Smooth muscle cell (in vitro differentiated cells): ENCODE measurements at regions not wholly inside any gene's neighbourhood (a gene's known extent, or its start where the extent isn't known, plus 50 kb on each side); places are given as distances from the start of the nearest gene placed in this dataset.
A peak's percentile ranks its signal among the peaks of the same experiment; 100 is the strongest.

Source experiments
- DNase-seq: peaks from one replicate; lab custom pipeline; 2025; ENCODE audit not compliant: unreplicated experiment; lab: John Stamatoyannopoulos, UW
- H2AFZ ChIP-seq: fragments of 200-600 bp; sonication (generic); 2 replicates; pipeline ENCODE4 v1.6.0; 2016; ENCODE audit warnings: antibody characterized with exemption, low read depth, mild to moderate bottlenecking
- H3F3A ChIP-seq: fragments of 200-600 bp; sonication (generic); 2 replicates; pipeline ENCODE4 v1.6.0; 2017; ENCODE audit warnings: antibody characterized with exemption, low read depth
- H3K27ac ChIP-seq: fragments of 200-600 bp; sonication (generic); 2 replicates; pipeline ENCODE4 v1.5.1; 2016; ENCODE audit warnings: low read depth, mild to moderate bottlenecking
- H3K27me3 ChIP-seq: fragments of 200-600 bp; sonication (generic); 2 replicates; pipeline ENCODE4 v1.6.1; 2016; ENCODE audit warnings: low read depth, mild to moderate bottlenecking
- H3K36me3 ChIP-seq: fragments of 200-600 bp; sonication (generic); 2 replicates; pipeline ENCODE4 v1.5.1; 2016; ENCODE audit warnings: low read depth
- H3K4me1 ChIP-seq: fragments of 200-600 bp; sonication (generic); 2 replicates; pipeline ENCODE4 v1.5.1; 2016; ENCODE audit warnings: low read depth
- H3K4me2 ChIP-seq: fragments of 200-600 bp; sonication (generic); 2 replicates; pipeline ENCODE4 v1.6.0; 2016; ENCODE audit warnings: mild to moderate bottlenecking
- H3K4me3 ChIP-seq: fragments of 200-600 bp; sonication (generic); 2 replicates; pipeline ENCODE4 v1.5.1; 2016; ENCODE audit warnings: mild to moderate bottlenecking
- H3K79me2 ChIP-seq: fragments of 200-600 bp; sonication (generic); 2 replicates; pipeline ENCODE4 v1.6.0; 2016; ENCODE audit warnings: low read depth, mild to moderate bottlenecking
- H3K9ac ChIP-seq: fragments of 200-600 bp; sonication (generic); 2 replicates; pipeline ENCODE4 v1.6.0; 2016; ENCODE audit warnings: low read depth
- H3K9me3 ChIP-seq: fragments of 200-600 bp; sonication (generic); replicated peaks from 2 replicates; pipeline ENCODE4 v1.5.1; 2016; ENCODE audit warnings: low read depth
- H4K20me1 ChIP-seq: fragments of 200-600 bp; sonication (generic); 2 replicates; pipeline ENCODE4 v1.6.0; 2016; ENCODE audit warnings: low read depth
- WGBS: methylation state at CpG from one replicate; pipeline ENCODE4 v1.1.7; 2016; ENCODE audit warnings: low lambda C conversion rate; 5-methylcytosine and 5-hydroxymethylcytosine counted together
- TF ChIP-seq, protein P1 (sequence below): fragments of 200-600 bp; sonication (generic); IDR thresholded peaks from 2 replicates; pipeline ENCODE4 v1.5.1; 2017; ENCODE audit warnings: borderline replicate concordance, mild to moderate bottlenecking, antibody characterized with exemption; ENCODE audit not compliant: insufficient read depth, poor library complexity, severe bottlenecking

DNA sequence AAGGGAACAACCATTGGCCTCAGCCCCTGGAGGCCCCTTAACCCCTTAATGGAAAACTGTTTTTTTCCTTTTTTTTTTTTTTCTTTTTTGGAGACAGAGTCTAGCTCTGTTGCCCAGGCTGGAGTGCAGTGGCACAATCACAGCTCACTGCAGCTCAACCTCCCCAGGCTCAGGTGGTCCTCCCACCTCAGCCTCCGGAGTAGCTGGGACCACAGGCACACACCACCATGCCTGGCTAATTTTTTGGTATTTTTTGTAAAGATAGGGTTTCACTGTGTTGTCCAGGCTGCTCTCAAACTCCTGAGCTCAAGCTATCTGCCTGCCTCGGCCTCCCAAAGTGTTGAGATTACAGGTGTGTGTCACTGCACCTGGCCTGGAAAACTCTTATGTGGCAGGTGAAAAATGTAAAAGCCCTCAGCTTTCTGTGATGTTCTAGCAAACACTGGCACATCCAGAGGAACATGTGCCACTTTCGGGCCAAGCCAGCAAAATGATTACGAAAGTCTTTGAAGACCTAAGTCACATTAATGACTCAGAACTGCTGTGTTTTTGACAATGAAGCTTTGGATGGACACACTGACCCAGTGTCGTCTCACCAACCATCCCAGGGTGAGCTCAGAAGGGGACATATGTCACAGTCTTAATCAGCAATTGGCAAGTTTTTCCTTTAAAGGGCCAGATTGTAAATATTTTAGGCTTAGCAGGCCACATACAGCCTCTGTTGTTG lies 189.3 kb upstream of the TPM1 start:
- no peak overlapping the region for H3K4me2 ChIP-seq
- H3K36me3 ChIP-seq = no peaks in the 10 kb centered on the region
- 47% methylated on average over 5 of the region's 5 CpGs for WGBS
- H3K9ac ChIP-seq = no peak overlapping the region
- no peak overlapping the region for H2AFZ ChIP-seq
- no peaks in the 10 kb centered on the region for H3K27me3 ChIP-seq
- peak overlapping the region; percentile 39 for H3K27ac ChIP-seq
- no peak for DNase-seq
- H3K4me3 ChIP-seq = no peak overlapping the region
- H3F3A ChIP-seq = peaks cover 2% of the 10 kb centered on the region
- H3K9me3 ChIP-seq = no peaks in the 10 kb centered on the region
- TF ChIP-seq, protein P1, sequence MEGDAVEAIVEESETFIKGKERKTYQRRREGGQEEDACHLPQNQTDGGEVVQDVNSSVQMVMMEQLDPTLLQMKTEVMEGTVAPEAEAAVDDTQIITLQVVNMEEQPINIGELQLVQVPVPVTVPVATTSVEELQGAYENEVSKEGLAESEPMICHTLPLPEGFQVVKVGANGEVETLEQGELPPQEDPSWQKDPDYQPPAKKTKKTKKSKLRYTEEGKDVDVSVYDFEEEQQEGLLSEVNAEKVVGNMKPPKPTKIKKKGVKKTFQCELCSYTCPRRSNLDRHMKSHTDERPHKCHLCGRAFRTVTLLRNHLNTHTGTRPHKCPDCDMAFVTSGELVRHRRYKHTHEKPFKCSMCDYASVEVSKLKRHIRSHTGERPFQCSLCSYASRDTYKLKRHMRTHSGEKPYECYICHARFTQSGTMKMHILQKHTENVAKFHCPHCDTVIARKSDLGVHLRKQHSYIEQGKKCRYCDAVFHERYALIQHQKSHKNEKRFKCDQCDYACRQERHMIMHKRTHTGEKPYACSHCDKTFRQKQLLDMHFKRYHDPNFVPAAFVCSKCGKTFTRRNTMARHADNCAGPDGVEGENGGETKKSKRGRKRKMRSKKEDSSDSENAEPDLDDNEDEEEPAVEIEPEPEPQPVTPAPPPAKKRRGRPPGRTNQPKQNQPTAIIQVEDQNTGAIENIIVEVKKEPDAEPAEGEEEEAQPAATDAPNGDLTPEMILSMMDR = no peak
- H3K4me1 ChIP-seq = peaks cover 16% of the 10 kb centered on the region
- H3K79me2 ChIP-seq = no peaks in the 10 kb centered on the region
- H4K20me1 ChIP-seq = no peaks in the 10 kb centered on the region

DNA sequence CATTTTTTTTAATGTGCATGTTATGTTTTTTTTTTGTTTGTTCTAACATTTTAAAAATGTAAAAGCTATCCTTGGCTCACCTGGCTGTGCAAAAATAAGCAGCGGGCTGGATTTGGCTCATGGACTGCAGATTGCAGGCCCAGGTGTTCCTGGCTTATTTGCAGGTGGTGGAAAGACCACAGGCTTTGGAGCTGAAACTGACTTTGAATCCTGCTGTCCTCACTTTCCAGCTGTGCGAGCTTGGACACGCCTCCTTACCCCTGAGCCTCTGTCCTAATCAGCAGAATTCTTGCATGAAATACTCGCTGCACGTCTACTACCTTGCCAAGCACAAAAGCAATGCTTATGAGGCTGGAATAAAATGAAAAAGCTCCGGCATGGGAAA lies 188.7 kb upstream of the TPM1 start:
- Histone ChIP-seq H3K27me3 (no peaks in the 10 kb centered on the region), H3K9me3 (no peaks in the 10 kb centered on the region), H3F3A (no peaks in the 10 kb centered on the region), H3K27ac (peak overlapping the region; percentile 39), H3K79me2 (no peaks in the 10 kb centered on the region), H3K4me1 (peaks cover 13% of the 10 kb centered on the region), H3K4me3 (no peak overlapping the region), H3K4me2 (no peak overlapping the region), H3K36me3 (no peaks in the 10 kb centered on the region), H3K9ac (no peak overlapping the region), H2AFZ (no peak overlapping the region), H4K20me1 (no peaks in the 10 kb centered on the region)
- WGBS = 68% methylated on average over 6 of the region's 6 CpGs
- no peak for DNase-seq
- TF ChIP-seq, protein P1 = no peak

DNA sequence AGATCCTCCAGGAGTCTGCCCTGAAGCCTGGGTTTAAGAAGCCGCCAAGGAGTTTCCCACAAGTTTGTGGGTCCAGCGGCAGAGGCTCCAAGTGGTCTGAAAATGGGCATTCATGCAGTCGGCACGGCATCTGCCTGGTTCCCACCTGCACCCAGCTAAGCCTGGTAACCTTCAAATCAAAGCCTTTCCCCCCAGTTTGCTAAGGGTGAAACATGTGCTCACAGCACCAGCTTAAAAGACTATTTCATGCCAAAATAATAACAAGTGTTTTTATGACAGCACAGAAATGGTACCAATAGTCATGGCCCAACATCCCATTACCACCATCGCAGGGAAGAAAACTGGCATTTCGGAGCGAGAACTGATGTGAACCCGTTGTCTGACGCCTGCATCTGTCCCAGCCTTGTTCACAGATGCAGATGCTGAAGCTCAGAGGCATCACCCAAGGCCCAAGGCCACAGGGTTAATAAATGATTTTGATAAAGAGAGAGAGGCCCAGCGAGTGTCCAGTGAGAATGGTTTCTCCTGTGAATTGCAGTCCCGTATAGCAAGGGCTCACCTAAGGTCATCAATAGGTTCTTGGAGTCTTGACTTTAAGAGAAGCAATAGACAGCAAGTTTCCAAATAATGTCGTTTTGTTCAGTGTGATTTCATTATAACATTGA lies 188.0 kb upstream of the TPM1 start:
- TF ChIP-seq, protein P1 = no peak
- Histone ChIP-seq H3K27ac (no peak overlapping the region), H4K20me1 (no peaks in the 10 kb centered on the region), H3F3A (no peaks in the 10 kb centered on the region), H2AFZ (no peak overlapping the region), H3K4me3 (no peak overlapping the region), H3K9ac (no peak overlapping the region), H3K9me3 (no peaks in the 10 kb centered on the region), H3K4me1 (peaks cover 10% of the 10 kb centered on the region), H3K4me2 (no peak overlapping the region), H3K27me3 (no peaks in the 10 kb centered on the region), H3K79me2 (no peaks in the 10 kb centered on the region), H3K36me3 (no peaks in the 10 kb centered on the region)
- 96% methylated on average over 12 of the region's 12 CpGs for WGBS
- DNase-seq = no peak
